ENCODE measurements at regions not wholly inside any gene's neighbourhood (a gene's known extent, or its start where the extent isn't known, plus 50 kb on each side); places are given as distances from the start of the nearest gene placed in this dataset.

- TF ChIP-seq CREB1 (IDR thresholded peaks at IDR 0.05) (no peak), SIRT6 (IDR thresholded peaks at IDR 0.05; ENCODE audit: low read length) (no peak), CHD2 (IDR thresholded peaks at IDR 0.05; ENCODE audit: low read length) (no peak), RXRA (IDR thresholded peaks at IDR 0.05; ENCODE audit: insufficient read depth, low read depth, low read length) (no peak), EGR1 (IDR thresholded peaks at IDR 0.05; ENCODE audit: borderline replicate concordance, low read depth, low read length) (no peak), FOSL1 (IDR thresholded peaks at IDR 0.05; ENCODE audit: insufficient read depth, low read depth, low read length) (no peak), CHD7 (IDR thresholded peaks at IDR 0.05; ENCODE audit: insufficient replicate concordance, low read length) (no peak), JUN (IDR thresholded peaks at IDR 0.05; ENCODE audit: low read depth, low read length) (no peak)
Observed at GRCh38 chr11:100563541-100564280, 123.4 kb upstream of the ARHGAP42 start (continued).
